GM12892 (cell line): ENCODE measurements at regions not wholly inside any gene's neighbourhood (a gene's known extent, or its start where the extent isn't known, plus 50 kb on each side); places are given as distances from the start of the nearest gene placed in this dataset.

ENCODE experiments used
- POLR2A ChIP-seq: IDR thresholded peaks from 2 replicates; pipeline ENCODE4 v1.6.1; 2011; ENCODE audit warnings: low read depth, low read length, control low read depth
- POLR2AphosphoS5 ChIP-seq: IDR thresholded peaks from 2 replicates; pipeline ENCODE4 v1.6.1; 2011; ENCODE audit warnings: low read depth, low read length, control low read depth

DNA sequence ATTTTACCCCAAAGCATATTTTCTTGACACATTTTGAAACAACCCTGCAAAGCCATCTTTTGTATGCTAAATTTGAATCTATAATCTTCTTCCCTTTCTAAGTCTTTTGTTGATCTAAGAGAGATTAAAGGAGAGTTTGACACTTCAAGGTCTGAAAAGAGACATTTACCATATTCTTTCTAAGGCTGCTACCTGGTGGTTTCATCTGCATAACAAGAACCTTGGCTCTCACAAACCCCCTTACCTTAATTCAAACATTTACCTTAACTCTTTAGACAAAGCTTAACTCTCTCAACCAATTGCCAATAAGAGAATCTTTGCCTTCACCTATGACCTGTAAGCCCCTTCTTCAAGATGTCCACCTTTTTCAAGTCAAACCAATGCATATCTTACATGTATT, 1143.6 kb downstream of the CDH11 start:
- TF ChIP-seq POLR2A (no peak), POLR2AphosphoS5 (no peak)
